HG03460 (cell line): ENCODE measurements at regions not wholly inside any gene's neighbourhood (a gene's known extent, or its start where the extent isn't known, plus 50 kb on each side); places are given as distances from the start of the nearest gene placed in this dataset.
"Not testable (repeated sequence)": the region's sequence is repeated elsewhere in the genome, so short reads cannot be mapped to it uniquely, and the experiment has no call there.

Experiments used
- ATAC-seq: cut with Tn5 transposase; IDR thresholded peaks from one replicate; pipeline ENCODE4 v1.9.1; 2021; ENCODE audit not compliant: unreplicated experiment

GRCh38 chr2:142395291-142395690 is 264.5 kb upstream of the LRP1B start:
- no peak for ATAC-seq

GRCh38 chr2:142380372-142380771 is 249.6 kb upstream of the LRP1B start:
- ATAC-seq = no peak

- ATAC-seq = not testable (repeated sequence)
Measured at GRCh38 chr2:142362069-142362468, 231.3 kb upstream of the LRP1B start.

GRCh38 chr2:142347751-142348150 is 216.9 kb upstream of the LRP1B start:
- ATAC-seq = no peak

- no peak for ATAC-seq
Measured at GRCh38 chr2:142339261-142339660, 208.4 kb upstream of the LRP1B start.

GRCh38 chr2:142332196-142332595 is 201.4 kb upstream of the LRP1B start:
- ATAC-seq = no peak

- ATAC-seq = no peak
Measured at GRCh38 chr2:142330458-142330857, 199.6 kb upstream of the LRP1B start.

GRCh38 chr2:142325870-142326269 is 195.1 kb upstream of the LRP1B start:
- no peak for ATAC-seq

- ATAC-seq = no peak
Measured at GRCh38 chr2:142323206-142323605, 192.4 kb upstream of the LRP1B start.

GRCh38 chr2:142321706-142322280 is 191.0 kb upstream of the LRP1B start:
- no peak for ATAC-seq

- no peak for ATAC-seq
Measured at GRCh38 chr2:142320067-142320466, 189.3 kb upstream of the LRP1B start.

GRCh38 chr2:142316049-142316448 is 185.2 kb upstream of the LRP1B start:
- ATAC-seq = no peak

- ATAC-seq = no peak
Measured at GRCh38 chr2:142315346-142315745, 184.5 kb upstream of the LRP1B start.

- no peak for ATAC-seq
Measured at GRCh38 chr2:142314164-142314563, 183.3 kb upstream of the LRP1B start.

GRCh38 chr2:142310530-142310929 is 179.7 kb upstream of the LRP1B start:
- no peak for ATAC-seq

GRCh38 chr2:142308744-142309143 is 177.9 kb upstream of the LRP1B start:
- no peak for ATAC-seq

GRCh38 chr2:142307616-142308115 is 176.8 kb upstream of the LRP1B start:
- no peak for ATAC-seq

GRCh38 chr2:142307086-142307485 is 176.3 kb upstream of the LRP1B start:
- no peak for ATAC-seq

- no peak for ATAC-seq
Measured at GRCh38 chr2:142306131-142306530, 175.3 kb upstream of the LRP1B start.

GRCh38 chr2:142300517-142300916 is 169.7 kb upstream of the LRP1B start:
- ATAC-seq = no peak

GRCh38 chr2:142299021-142299420 is 168.2 kb upstream of the LRP1B start:
- ATAC-seq = no peak

- no peak for ATAC-seq
Measured at GRCh38 chr2:142294225-142294624, 163.4 kb upstream of the LRP1B start.

- no peak for ATAC-seq
Measured at GRCh38 chr2:142291969-142292368, 161.2 kb upstream of the LRP1B start.
